ENCODE measurements at regions not wholly inside any gene's neighbourhood (a gene's known extent, or its start where the extent isn't known, plus 50 kb on each side); places are given as distances from the start of the nearest gene placed in this dataset.

DNA sequence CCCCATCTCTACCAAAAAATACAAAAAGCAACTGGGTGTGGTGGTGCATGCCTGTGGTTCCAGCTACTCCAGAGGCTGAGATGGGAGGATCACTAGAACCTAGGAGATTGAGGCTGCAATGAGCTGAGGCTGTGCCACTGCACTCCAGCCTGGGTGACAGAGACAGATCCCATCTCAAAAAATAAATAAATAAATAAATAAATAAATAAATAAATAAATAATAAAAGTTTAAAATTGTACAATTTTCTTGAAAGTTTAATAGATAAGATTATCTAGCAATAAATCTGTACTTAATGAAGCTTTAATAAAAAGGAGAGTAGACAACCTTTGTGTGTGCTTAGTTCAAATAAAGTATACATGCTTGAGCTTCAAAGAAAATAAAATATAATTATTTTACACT lies 310.0 kb upstream of the LRIG3 start:
- Histone ChIP-seq H3K27me3 (no peaks in the 10 kb centered on the region), H3K4me3 (no peak overlapping the region), H3K36me3 (replicated peaks in 1 of 2) (no peaks in the 10 kb centered on the region), H3K4me1 (replicated peaks in 1 of 2) (no peaks in the 10 kb centered on the region), H3K27ac (no peak overlapping the region), H3K9me3 (replicated peaks in 1 of 3) (no peaks in the 10 kb centered on the region)
- no peak for TF ChIP-seq POLR2A (IDR thresholded peaks at IDR 0.05)
- TF ChIP-seq, protein P1, sequence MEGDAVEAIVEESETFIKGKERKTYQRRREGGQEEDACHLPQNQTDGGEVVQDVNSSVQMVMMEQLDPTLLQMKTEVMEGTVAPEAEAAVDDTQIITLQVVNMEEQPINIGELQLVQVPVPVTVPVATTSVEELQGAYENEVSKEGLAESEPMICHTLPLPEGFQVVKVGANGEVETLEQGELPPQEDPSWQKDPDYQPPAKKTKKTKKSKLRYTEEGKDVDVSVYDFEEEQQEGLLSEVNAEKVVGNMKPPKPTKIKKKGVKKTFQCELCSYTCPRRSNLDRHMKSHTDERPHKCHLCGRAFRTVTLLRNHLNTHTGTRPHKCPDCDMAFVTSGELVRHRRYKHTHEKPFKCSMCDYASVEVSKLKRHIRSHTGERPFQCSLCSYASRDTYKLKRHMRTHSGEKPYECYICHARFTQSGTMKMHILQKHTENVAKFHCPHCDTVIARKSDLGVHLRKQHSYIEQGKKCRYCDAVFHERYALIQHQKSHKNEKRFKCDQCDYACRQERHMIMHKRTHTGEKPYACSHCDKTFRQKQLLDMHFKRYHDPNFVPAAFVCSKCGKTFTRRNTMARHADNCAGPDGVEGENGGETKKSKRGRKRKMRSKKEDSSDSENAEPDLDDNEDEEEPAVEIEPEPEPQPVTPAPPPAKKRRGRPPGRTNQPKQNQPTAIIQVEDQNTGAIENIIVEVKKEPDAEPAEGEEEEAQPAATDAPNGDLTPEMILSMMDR (IDR thresholded peaks at IDR 0.05) = no peak
- DNase-seq = no peak
- intact Hi-C loops (cut with DNase I) = no loop called here

DNA sequence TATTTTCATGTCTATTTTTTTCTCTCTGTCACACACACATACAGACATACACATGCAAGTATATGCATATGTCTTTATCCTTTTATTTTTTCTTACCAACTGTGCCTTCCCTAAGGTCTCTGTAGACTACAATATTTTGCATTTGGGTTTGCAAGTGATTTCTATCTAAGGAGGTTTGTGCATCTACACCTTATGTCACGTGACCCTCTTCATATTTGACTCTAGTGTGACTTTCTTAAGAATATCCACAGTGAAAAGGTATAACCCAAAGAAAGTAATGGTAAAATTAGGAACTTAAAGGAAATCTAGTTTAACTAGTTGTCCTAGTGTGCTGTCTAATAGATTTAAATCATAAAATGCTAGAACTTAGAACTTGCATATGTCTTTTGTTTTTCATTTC lies 298.8 kb upstream of the LRIG3 start:
- TF ChIP-seq, protein P1 (IDR thresholded peaks at IDR 0.05) = no peak
- TF ChIP-seq POLR2A (IDR thresholded peaks at IDR 0.05) = no peak
- 67 to 79% (median 72%) methylated on average over 1 of the region's 1 CpG for WGBS, 4 donors
- no peaks in the 10 kb centered on the region for H3K27me3 ChIP-seq
- no peaks in the 10 kb centered on the region for H3K4me1 ChIP-seq (replicated peaks in 1 of 2)
- H3K36me3 ChIP-seq (replicated peaks in 1 of 2) = no peaks in the 10 kb centered on the region
- no peaks in the 10 kb centered on the region for H3K9me3 ChIP-seq (replicated peaks in 1 of 3)
- H3K4me3 ChIP-seq = no peak overlapping the region
- no peak overlapping the region for H3K27ac ChIP-seq
- DNase-seq = no peak
- intact Hi-C loops (cut with DNase I) = no loop called here

DNA sequence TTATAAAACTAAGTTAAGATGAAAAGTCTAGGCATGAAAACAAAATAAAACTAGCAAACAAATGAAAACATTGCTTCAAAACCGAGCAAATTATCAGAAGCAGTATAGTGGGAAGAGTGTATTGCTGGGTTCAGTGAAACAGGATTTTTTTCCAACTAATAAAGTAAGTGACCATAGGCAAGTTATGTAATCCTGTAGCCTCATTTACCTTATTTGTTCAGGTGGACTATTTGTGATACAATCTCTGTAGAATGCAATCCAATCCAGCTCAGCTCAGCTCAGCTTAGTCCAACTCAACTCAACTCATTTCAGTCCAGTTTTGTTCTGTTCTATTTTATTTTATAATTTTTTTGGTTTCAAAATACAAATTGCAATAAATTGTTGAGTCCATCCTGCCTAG lies 276.7 kb upstream of the LRIG3 start:
- Histone ChIP-seq H3K36me3 (replicated peaks in 1 of 2) (no peaks in the 10 kb centered on the region), H3K4me1 (replicated peaks in 1 of 2) (no peaks in the 10 kb centered on the region), H3K27ac (no peak overlapping the region), H3K9me3 (replicated peaks in 1 of 3) (no peaks in the 10 kb centered on the region), H3K27me3 (no peaks in the 10 kb centered on the region), H3K4me3 (no peak overlapping the region)
- TF ChIP-seq, protein P1 (IDR thresholded peaks at IDR 0.05) = no peak
- no peak for TF ChIP-seq POLR2A (IDR thresholded peaks at IDR 0.05)
- 64 to 92% (median 86%) methylated on average over 1 of the region's 1 CpG for WGBS, 4 donors
- intact Hi-C loops (cut with DNase I) = no loop called here
- DNase-seq = no peak

DNA sequence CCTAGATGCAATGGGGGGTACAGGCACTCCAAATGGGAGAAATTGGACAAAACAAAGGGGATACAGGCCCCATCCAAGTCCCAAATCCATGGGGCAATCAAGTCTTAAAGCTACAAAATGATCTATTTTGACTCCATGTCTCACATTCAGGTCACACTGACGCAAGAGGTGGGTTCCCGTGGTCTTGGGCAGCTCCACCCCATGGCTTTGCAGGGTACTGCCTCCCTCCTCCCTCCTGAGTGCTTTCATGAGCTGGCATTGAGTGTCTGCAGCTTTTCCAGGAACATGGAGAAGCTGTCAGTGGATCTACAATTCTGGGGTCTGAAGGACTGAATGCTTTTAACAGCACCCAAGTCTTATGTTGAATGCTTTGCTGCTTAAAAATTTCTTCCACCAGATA lies 274.5 kb upstream of the LRIG3 start:
- intact Hi-C loops (cut with DNase I) = no loop called here
- no peaks in the 10 kb centered on the region for H3K4me1 ChIP-seq (replicated peaks in 1 of 2)
- no peaks in the 10 kb centered on the region for H3K36me3 ChIP-seq (replicated peaks in 1 of 2)
- DNase-seq = no peak
- WGBS, 4 donors = 64 to 82% (median 76%) methylated on average over 2 of the region's 2 CpGs
- no peaks in the 10 kb centered on the region for H3K27me3 ChIP-seq
- no peak for TF ChIP-seq POLR2A (IDR thresholded peaks at IDR 0.05)
- TF ChIP-seq, protein P1 (IDR thresholded peaks at IDR 0.05) = no peak
- H3K9me3 ChIP-seq (replicated peaks in 1 of 3) = no peaks in the 10 kb centered on the region
- no peak overlapping the region for H3K4me3 ChIP-seq
- H3K27ac ChIP-seq = no peak overlapping the region
